ENCODE measurements at regions not wholly inside any gene's neighbourhood (a gene's known extent, or its start where the extent isn't known, plus 50 kb on each side); places are given as distances from the start of the nearest gene placed in this dataset.

DNA sequence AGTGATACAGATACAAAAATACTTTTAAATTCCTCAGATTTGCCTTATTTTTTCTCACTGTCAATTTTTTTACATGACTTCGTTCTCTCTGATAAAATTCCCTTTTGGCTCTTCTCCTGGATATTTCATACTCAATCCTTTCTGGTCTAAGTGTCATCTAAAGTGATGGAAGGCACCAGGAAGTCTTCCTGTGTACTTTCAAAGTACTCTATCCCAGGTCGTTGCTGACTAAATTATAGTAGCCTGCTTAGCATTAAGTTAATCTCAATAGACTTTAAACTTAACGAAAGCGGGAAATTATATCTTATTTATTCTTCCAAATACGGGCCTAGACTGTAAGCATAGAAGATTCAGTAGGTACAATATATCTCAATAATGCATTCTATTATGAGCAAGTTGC, 67.8 kb downstream of the CASP12 start:
- H3K27me3 ChIP-seq (ENCODE audit: control insufficient read depth in 1 of 2, insufficient read depth in 2 of 2, low read length in 2 of 2) = no peaks in the 10 kb centered on the region
- H3K4me1 ChIP-seq (ENCODE audit: control insufficient read depth, insufficient read depth, low read length) = no peaks in the 10 kb centered on the region
- H3K36me3 ChIP-seq (ENCODE audit: control insufficient read depth in 2 of 2, insufficient read depth in 2 of 2, low read length in 2 of 2) = no peaks in the 10 kb centered on the region
- H3K9ac ChIP-seq (ENCODE audit: low read length in 2 of 2) = no peak overlapping the region
- H3K27ac ChIP-seq (ENCODE audit: low read length) = no peak overlapping the region
- no peaks in the 10 kb centered on the region for H3K9me3 ChIP-seq (ENCODE audit: control insufficient read depth in 2 of 2, low read length in 2 of 2)
- H3K4me3 ChIP-seq (ENCODE audit: low read length in 2 of 2) = no peak overlapping the region

DNA sequence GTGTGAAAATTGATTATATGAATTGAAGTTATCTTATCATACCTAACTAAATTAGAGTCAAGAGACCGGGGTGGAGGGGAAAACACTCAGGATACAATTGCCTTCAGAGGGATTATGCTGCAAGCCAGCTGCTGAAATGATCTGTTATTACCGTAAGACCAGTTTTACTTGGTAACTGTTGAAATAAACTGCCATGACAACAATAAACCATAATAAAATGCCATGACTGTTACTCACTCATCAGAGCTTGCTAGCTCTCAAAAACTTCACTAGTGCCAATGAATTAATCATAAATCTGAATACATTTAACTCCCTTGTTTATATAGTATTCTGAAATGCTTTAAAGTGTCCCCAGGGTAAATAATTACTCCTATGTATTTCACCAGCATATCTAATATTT, 68.2 kb downstream of the CASP12 start:
- H3K9me3 ChIP-seq (ENCODE audit: control insufficient read depth in 2 of 2, low read length in 2 of 2) = no peaks in the 10 kb centered on the region

DNA sequence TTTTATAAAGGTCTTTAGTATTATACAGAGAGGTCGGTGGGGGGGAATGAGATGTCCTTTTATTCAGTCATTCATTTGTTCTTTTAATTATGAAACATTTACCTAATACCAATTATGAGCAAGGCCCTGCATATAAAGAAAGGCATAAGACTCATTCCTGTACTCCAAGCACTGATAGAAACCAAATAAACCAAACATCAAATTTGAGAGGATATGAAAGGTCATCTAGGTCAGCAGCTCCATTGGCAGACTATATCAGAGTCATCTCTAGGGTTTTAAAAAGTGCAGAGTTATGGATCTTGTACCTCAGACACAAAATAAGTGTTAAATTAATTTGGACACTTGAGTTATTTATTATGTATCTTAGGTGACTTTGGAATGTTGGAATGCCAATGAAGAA, 71.5 kb downstream of the CASP12 start:
- no peak overlapping the region for H3K9ac ChIP-seq (ENCODE audit: low read length in 2 of 2)
- H3K4me1 ChIP-seq (ENCODE audit: control insufficient read depth, insufficient read depth, low read length) = no peaks in the 10 kb centered on the region
- H3K4me3 ChIP-seq (ENCODE audit: low read length in 2 of 2) = no peak overlapping the region
- no peaks in the 10 kb centered on the region for H3K27me3 ChIP-seq (ENCODE audit: control insufficient read depth in 1 of 2, insufficient read depth in 2 of 2, low read length in 2 of 2)
- H3K9me3 ChIP-seq (ENCODE audit: control insufficient read depth in 2 of 2, low read length in 2 of 2) = no peaks in the 10 kb centered on the region
- H3K36me3 ChIP-seq (ENCODE audit: control insufficient read depth in 2 of 2, insufficient read depth in 2 of 2, low read length in 2 of 2) = no peaks in the 10 kb centered on the region
- H3K27ac ChIP-seq (ENCODE audit: low read length) = no peak overlapping the region

More for the DNA sequence above, 68.2 kb downstream of the CASP12 start:
- no peaks in the 10 kb centered on the region for H3K4me1 ChIP-seq (ENCODE audit: control insufficient read depth, insufficient read depth, low read length)
- no peaks in the 10 kb centered on the region for H3K36me3 ChIP-seq (ENCODE audit: control insufficient read depth in 2 of 2, insufficient read depth in 2 of 2, low read length in 2 of 2)
- no peaks in the 10 kb centered on the region for H3K27me3 ChIP-seq (ENCODE audit: control insufficient read depth in 1 of 2, insufficient read depth in 2 of 2, low read length in 2 of 2)
- no peak overlapping the region for H3K9ac ChIP-seq (ENCODE audit: low read length in 2 of 2)
- H3K4me3 ChIP-seq (ENCODE audit: low read length in 2 of 2) = no peak overlapping the region
- H3K27ac ChIP-seq (ENCODE audit: low read length) = no peak overlapping the region

DNA sequence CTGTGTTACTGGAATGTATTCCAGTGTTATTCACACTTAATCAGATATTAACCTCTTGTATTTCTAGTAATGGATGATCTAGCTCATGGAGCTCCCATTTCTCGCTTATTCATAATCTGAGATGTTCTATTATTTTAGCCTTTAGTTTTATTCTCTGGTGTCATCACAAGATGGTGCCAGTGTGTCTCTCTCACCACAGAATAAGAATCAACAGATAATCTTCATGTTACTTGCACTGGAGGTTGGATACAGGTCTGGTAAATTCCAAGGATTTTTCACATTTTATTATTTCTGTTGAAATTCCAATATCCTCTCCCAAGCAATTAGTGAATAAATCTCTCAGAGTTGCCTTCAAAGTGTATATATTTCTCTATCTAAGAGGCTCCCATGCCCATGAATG, 74.6 kb downstream of the CASP12 start:
- H3K27ac ChIP-seq (ENCODE audit: low read length) = no peak overlapping the region
- H3K9ac ChIP-seq (ENCODE audit: low read length in 2 of 2) = no peak overlapping the region
- no peaks in the 10 kb centered on the region for H3K9me3 ChIP-seq (ENCODE audit: control insufficient read depth in 2 of 2, low read length in 2 of 2)
- H3K36me3 ChIP-seq (ENCODE audit: control insufficient read depth in 2 of 2, insufficient read depth in 2 of 2, low read length in 2 of 2) = no peaks in the 10 kb centered on the region
- no peak overlapping the region for H3K4me3 ChIP-seq (ENCODE audit: low read length in 2 of 2)
- H3K4me1 ChIP-seq (ENCODE audit: control insufficient read depth, insufficient read depth, low read length) = no peaks in the 10 kb centered on the region
- no peaks in the 10 kb centered on the region for H3K27me3 ChIP-seq (ENCODE audit: control insufficient read depth in 1 of 2, insufficient read depth in 2 of 2, low read length in 2 of 2)

DNA sequence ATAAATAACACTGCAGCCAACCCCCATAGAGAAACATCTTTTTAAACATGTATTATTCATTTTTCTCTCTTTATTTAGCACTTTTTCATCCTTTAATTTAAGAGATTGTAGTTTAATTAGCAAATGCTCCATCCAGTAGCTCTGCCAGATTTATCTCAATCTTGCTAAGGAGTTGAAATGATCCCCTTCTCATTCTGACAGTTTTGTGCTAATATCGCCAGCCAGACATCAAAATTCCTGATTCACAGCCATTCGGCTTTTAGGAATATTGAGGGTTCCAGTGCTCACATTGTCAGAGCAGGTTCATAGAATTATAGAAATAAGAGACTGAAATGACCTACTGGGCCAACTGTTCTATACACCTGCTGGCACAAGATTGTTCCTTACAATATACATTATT, 77.8 kb downstream of the CASP12 start:
- no peak overlapping the region for H3K4me3 ChIP-seq (ENCODE audit: low read length in 2 of 2)

DNA sequence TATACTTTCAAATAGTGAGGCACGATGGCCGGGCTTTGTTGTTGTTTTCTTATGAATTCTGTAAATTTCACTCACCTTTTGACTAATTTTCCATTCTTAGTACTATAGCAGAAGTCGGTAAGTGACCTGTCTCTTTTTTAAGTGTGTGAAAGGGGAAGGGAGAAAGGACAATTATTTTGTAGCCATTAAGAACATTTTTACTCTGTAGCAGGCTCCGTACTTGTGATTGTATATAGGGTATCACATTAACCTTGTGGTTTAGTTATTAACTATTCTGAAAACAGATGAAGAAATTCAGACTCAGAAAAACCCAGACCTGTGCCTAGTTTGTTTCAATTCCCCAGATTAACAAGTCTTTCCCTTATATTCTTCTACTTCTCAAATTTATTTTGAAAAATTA, 78.7 kb downstream of the CASP12 start:
- Histone ChIP-seq H3K4me1 (ENCODE audit: control insufficient read depth, insufficient read depth, low read length) (no peaks in the 10 kb centered on the region), H3K36me3 (ENCODE audit: control insufficient read depth in 2 of 2, insufficient read depth in 2 of 2, low read length in 2 of 2) (no peaks in the 10 kb centered on the region), H3K9ac (ENCODE audit: low read length in 2 of 2) (no peak overlapping the region), H3K9me3 (ENCODE audit: control insufficient read depth in 2 of 2, low read length in 2 of 2) (no peaks in the 10 kb centered on the region), H3K27me3 (ENCODE audit: control insufficient read depth in 1 of 2, insufficient read depth in 2 of 2, low read length in 2 of 2) (no peaks in the 10 kb centered on the region), H3K27ac (ENCODE audit: low read length) (no peak overlapping the region), H3K4me3 (ENCODE audit: low read length in 2 of 2) (no peak overlapping the region)

More for the DNA sequence above, 77.8 kb downstream of the CASP12 start:
- H3K9ac ChIP-seq (ENCODE audit: low read length in 2 of 2) = no peak overlapping the region
- H3K36me3 ChIP-seq (ENCODE audit: control insufficient read depth in 2 of 2, insufficient read depth in 2 of 2, low read length in 2 of 2) = no peaks in the 10 kb centered on the region
- H3K27me3 ChIP-seq (ENCODE audit: control insufficient read depth in 1 of 2, insufficient read depth in 2 of 2, low read length in 2 of 2) = no peaks in the 10 kb centered on the region
- H3K9me3 ChIP-seq (ENCODE audit: control insufficient read depth in 2 of 2, low read length in 2 of 2) = no peaks in the 10 kb centered on the region
- no peak overlapping the region for H3K27ac ChIP-seq (ENCODE audit: low read length)
- H3K4me1 ChIP-seq (ENCODE audit: control insufficient read depth, insufficient read depth, low read length) = no peaks in the 10 kb centered on the region

DNA sequence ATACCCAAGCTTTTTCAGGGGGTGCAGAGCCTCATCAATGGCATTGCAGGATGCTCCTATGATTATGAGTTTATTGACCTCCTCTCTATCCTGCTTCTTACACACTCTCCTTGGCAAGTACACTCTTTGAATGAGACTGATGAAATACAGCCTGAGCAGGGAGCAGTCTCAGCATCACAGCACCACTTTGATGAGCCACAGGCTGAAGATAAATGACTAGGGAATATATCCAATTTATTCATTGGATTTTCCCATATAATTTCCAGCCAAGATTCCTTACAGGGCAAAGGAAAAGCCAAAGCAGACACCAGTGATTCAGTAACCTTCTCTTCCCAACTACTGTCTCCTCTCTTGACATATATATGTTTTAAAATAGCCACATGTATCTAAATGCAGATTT, 79.2 kb downstream of the CASP12 start:
- Histone ChIP-seq H3K9ac (ENCODE audit: low read length in 2 of 2) (no peak overlapping the region), H3K36me3 (ENCODE audit: control insufficient read depth in 2 of 2, insufficient read depth in 2 of 2, low read length in 2 of 2) (no peaks in the 10 kb centered on the region), H3K9me3 (ENCODE audit: control insufficient read depth in 2 of 2, low read length in 2 of 2) (no peaks in the 10 kb centered on the region), H3K27me3 (ENCODE audit: control insufficient read depth in 1 of 2, insufficient read depth in 2 of 2, low read length in 2 of 2) (no peaks in the 10 kb centered on the region), H3K4me3 (ENCODE audit: low read length in 2 of 2) (no peak overlapping the region), H3K27ac (ENCODE audit: low read length) (no peak overlapping the region), H3K4me1 (ENCODE audit: control insufficient read depth, insufficient read depth, low read length) (no peaks in the 10 kb centered on the region)

DNA sequence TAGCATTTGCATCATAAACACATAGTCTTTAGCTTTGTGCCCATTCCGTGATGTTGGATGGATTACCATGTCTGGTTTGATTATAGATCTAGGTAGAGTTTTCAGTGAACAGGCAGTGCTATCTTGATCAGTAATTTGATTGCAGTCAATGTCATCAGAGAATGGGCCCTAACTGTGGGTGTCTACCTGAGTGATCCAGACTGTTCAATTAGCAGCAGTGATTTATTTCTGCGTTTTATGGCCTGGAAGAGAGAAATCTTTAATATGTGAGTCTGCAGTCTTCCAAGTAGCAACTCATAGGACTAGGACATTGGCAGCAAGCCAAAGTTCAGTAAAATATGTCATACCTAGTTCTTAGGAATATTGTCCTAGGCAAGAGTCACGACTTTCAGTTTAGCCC, 80.3 kb downstream of the CASP12 start:
- Histone ChIP-seq H3K9ac (ENCODE audit: low read length in 2 of 2) (no peak overlapping the region), H3K9me3 (ENCODE audit: control insufficient read depth in 2 of 2, low read length in 2 of 2) (no peaks in the 10 kb centered on the region), H3K36me3 (ENCODE audit: control insufficient read depth in 2 of 2, insufficient read depth in 2 of 2, low read length in 2 of 2) (no peaks in the 10 kb centered on the region), H3K27ac (ENCODE audit: low read length) (no peak overlapping the region), H3K4me1 (ENCODE audit: control insufficient read depth, insufficient read depth, low read length) (no peaks in the 10 kb centered on the region), H3K4me3 (ENCODE audit: low read length in 2 of 2) (no peak overlapping the region), H3K27me3 (ENCODE audit: control insufficient read depth in 1 of 2, insufficient read depth in 2 of 2, low read length in 2 of 2) (no peaks in the 10 kb centered on the region)

DNA sequence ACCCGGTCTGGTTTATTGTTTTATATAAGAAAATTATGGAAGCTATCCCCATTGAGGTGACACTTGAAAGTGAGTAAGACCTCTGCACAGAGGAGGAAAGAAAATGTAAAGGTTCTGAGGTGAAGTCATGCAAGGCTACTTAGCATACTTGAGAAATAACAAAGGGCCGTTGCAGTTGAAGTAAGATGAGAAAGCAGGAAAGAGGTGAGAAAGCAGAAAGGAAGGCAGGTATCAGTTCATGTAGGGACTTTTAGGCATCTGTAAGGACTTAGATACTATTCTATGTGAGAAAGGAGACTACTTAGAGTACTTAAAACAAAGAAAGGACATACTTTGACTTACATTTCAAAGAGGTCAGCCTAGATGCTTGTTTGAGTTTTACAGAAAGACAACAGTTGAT, 84.7 kb downstream of the CASP12 start:
- no peak overlapping the region for H3K4me3 ChIP-seq (ENCODE audit: low read length in 2 of 2)
- H3K9me3 ChIP-seq (ENCODE audit: control insufficient read depth in 2 of 2, low read length in 2 of 2) = no peaks in the 10 kb centered on the region
- H3K36me3 ChIP-seq (ENCODE audit: control insufficient read depth in 2 of 2, insufficient read depth in 2 of 2, low read length in 2 of 2) = no peaks in the 10 kb centered on the region
- H3K27me3 ChIP-seq (ENCODE audit: control insufficient read depth in 1 of 2, insufficient read depth in 2 of 2, low read length in 2 of 2) = no peaks in the 10 kb centered on the region
- no peak overlapping the region for H3K9ac ChIP-seq (ENCODE audit: low read length in 2 of 2)
- no peaks in the 10 kb centered on the region for H3K4me1 ChIP-seq (ENCODE audit: control insufficient read depth, insufficient read depth, low read length)
- H3K27ac ChIP-seq (ENCODE audit: low read length) = no peak overlapping the region

DNA sequence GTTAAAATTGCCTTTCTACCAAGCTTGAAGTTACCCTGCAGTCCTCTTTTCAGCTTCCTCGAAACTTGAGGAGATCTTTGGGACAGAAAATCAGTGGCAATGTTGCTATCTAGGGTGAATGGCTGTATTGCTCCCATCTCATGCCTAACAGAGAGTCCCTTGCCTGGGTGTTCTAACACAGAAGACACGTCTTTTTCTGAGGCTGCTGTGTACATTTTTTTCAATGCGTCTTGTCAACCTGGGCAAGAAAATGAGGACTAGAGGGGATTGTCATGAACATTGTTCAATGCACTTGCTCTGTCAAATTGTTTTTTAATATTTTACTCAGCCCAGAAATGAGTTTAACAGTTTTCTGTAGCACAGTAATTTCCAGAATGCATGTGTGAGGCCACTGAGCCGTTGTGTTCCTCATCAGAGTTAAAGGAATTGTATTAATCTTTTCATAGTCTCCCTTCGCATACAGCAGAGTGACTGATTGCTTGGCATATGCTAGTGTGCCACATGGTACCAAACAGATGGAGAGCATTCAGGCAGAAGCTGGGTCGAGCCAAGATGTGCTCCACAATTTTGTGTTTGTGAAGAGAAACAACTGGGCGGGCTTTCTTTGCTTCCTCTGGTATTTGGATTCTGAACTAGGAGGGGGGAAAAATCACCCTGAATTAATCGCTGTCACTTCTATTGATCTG, 86.0 kb downstream of the CASP12 start:
- no peak overlapping the region for H3K9ac ChIP-seq (ENCODE audit: low read length in 2 of 2)
- H3K27ac ChIP-seq (ENCODE audit: low read length) = no peak overlapping the region
- no peaks in the 10 kb centered on the region for H3K4me1 ChIP-seq (ENCODE audit: control insufficient read depth, insufficient read depth, low read length)
- H3K9me3 ChIP-seq (ENCODE audit: control insufficient read depth in 2 of 2, low read length in 2 of 2) = no peaks in the 10 kb centered on the region
- no peak overlapping the region for H3K4me3 ChIP-seq (ENCODE audit: low read length in 2 of 2)
- H3K27me3 ChIP-seq (ENCODE audit: control insufficient read depth in 1 of 2, insufficient read depth in 2 of 2, low read length in 2 of 2) = no peaks in the 10 kb centered on the region
- no peaks in the 10 kb centered on the region for H3K36me3 ChIP-seq (ENCODE audit: control insufficient read depth in 2 of 2, insufficient read depth in 2 of 2, low read length in 2 of 2)

DNA sequence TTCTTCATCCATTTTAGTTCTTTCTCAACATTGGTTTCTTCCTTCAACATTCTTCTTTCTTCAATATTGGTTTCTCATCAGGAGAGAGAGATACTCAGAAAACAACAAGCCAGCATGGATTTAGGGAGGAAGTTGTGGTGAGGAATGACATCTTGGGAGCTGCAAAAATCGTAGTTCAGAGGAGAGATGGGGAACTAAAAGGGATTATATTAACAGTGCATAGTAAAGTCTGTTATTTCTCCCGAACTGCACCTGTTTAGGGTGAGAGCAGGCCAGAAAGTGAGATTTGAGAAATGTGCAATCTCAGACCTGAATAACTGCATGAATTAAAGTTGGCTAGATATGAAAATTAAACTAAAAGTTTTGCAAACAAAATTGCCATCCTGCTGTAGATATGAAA, 94.5 kb downstream of the CASP12 start:
- H3K4me1 ChIP-seq (ENCODE audit: control insufficient read depth, insufficient read depth, low read length) = no peaks in the 10 kb centered on the region
- no peak overlapping the region for H3K27ac ChIP-seq (ENCODE audit: low read length)
- H3K27me3 ChIP-seq (ENCODE audit: control insufficient read depth in 1 of 2, insufficient read depth in 2 of 2, low read length in 2 of 2) = no peaks in the 10 kb centered on the region
- no peaks in the 10 kb centered on the region for H3K36me3 ChIP-seq (ENCODE audit: control insufficient read depth in 2 of 2, insufficient read depth in 2 of 2, low read length in 2 of 2)
- no peak overlapping the region for H3K9ac ChIP-seq (ENCODE audit: low read length in 2 of 2)
- no peaks in the 10 kb centered on the region for H3K9me3 ChIP-seq (ENCODE audit: control insufficient read depth in 2 of 2, low read length in 2 of 2)
- H3K4me3 ChIP-seq (ENCODE audit: low read length in 2 of 2) = no peak overlapping the region
